Adrenal gland (tissue), 5 donors: ENCODE measurements at regions not wholly inside any gene's neighbourhood (a gene's known extent, or its start where the extent isn't known, plus 50 kb on each side); places are given as distances from the start of the nearest gene placed in this dataset.

Experiments
- CTCF ChIP-seq, 6 experiments: fragments of 450-650 bp in 4 of 6; fragments of 200-600 bp in 2 of 6; sonication (generic) in 1 of 6; IDR thresholded peaks; 1 replicate in 5 of 6; 2 replicates in 1 of 6; pipeline versions ENCODE4 v1.5.1 to v1.8.0; 2016 to 2021; ENCODE audit warnings: antibody characterized with exemption in 6 of 6, mild to moderate bottlenecking in 2 of 6, moderate library complexity in 1 of 6
- POLR2A ChIP-seq, 2 donors: fragments of 450-650 bp; IDR thresholded peaks; one replicate each; pipeline ENCODE4 v1.6.1; 2017; ENCODE audit warnings: antibody characterized with exemption in 2 of 2, mild to moderate bottlenecking in 2 of 2, moderate library complexity in 1 of 2
- donor health status: DM: no; HTN: no; CAD: no.

GRCh38 chr3:10707400-10708215 is 108.4 kb upstream of the SLC6A11 start:
- TF ChIP-seq CTCF (IDR thresholded peaks at IDR 0.05), result no peak
- TF ChIP-seq POLR2A (IDR thresholded peaks at IDR 0.05), result no peak
